ENCODE measurements at regions not wholly inside any gene's neighbourhood (a gene's known extent, or its start where the extent isn't known, plus 50 kb on each side); places are given as distances from the start of the nearest gene placed in this dataset.

GRCh38 chr18:8945514-8945913 is 157.0 kb upstream of the NDUFV2 start:
- TF ChIP-seq EZH2 (IDR thresholded peaks at IDR 0.05; ENCODE audit: low read length), result no peak
- TF ChIP-seq CTCF (optimal IDR thresholded peaks at IDR 0.05 in 1 of 3, IDR thresholded peaks at IDR 0.05 in 1 of 3, conservative IDR thresholded peaks at IDR 0.05 in 1 of 3; ENCODE audit: extremely low read depth in 1 of 3, insufficient read depth in 2 of 3, low read length in 3 of 3), result no peak
